NCI-H2029 (cell line): ENCODE measurements at regions not wholly inside any gene's neighbourhood (a gene's known extent, or its start where the extent isn't known, plus 50 kb on each side); places are given as distances from the start of the nearest gene placed in this dataset.

Experiments
- DNase-seq: peaks from one replicate; lab custom pipeline; 2025; lab: John Stamatoyannopoulos, UW

- DNase-seq: no peak
Observed at GRCh38 chr7:131897790-131898165, 341.4 kb upstream of the PODXL start.

- no peak for DNase-seq
Observed at GRCh38 chr7:131897016-131897789, 340.8 kb upstream of the PODXL start.

- DNase-seq: no peak
Observed at GRCh38 chr7:131896165-131896863, 339.9 kb upstream of the PODXL start.

GRCh38 chr7:131895541-131896164, 339.2 kb upstream of the PODXL start:
- no peak for DNase-seq

- no peak for DNase-seq
Observed at GRCh38 chr7:131893631-131894340, 337.4 kb upstream of the PODXL start.

- no peak for DNase-seq
Observed at GRCh38 chr7:131890176-131890575, 333.7 kb upstream of the PODXL start.

- no peak for DNase-seq
Observed at GRCh38 chr7:131889572-131890150, 333.2 kb upstream of the PODXL start.

GRCh38 chr7:131883769-131884168, 327.3 kb upstream of the PODXL start:
- DNase-seq: no peak

- no peak for DNase-seq
Observed at GRCh38 chr7:131883196-131883595, 326.8 kb upstream of the PODXL start.

GRCh38 chr7:131882321-131882720, 325.9 kb upstream of the PODXL start:
- DNase-seq: no peak

- no peak for DNase-seq
Observed at GRCh38 chr7:131880078-131880477, 323.6 kb upstream of the PODXL start.

GRCh38 chr7:131879424-131879823, 323.0 kb upstream of the PODXL start:
- no peak for DNase-seq

GRCh38 chr7:131878777-131879176, 322.3 kb upstream of the PODXL start:
- DNase-seq: no peak

- DNase-seq: no peak
Observed at GRCh38 chr7:131873581-131873980, 317.2 kb upstream of the PODXL start.

- DNase-seq: no peak
Observed at GRCh38 chr7:131869986-131870385, 313.6 kb upstream of the PODXL start.

GRCh38 chr7:131869169-131869844, 312.9 kb upstream of the PODXL start:
- no peak for DNase-seq

- DNase-seq: no peak
Observed at GRCh38 chr7:131867461-131867860, 311.0 kb upstream of the PODXL start.

GRCh38 chr7:131865911-131866310, 309.5 kb upstream of the PODXL start:
- no peak for DNase-seq

GRCh38 chr7:131861620-131862346, 305.4 kb upstream of the PODXL start:
- DNase-seq: no peak

GRCh38 chr7:131859147-131859821, 302.9 kb upstream of the PODXL start:
- DNase-seq: peak; percentile 18
